ENCODE measurements at regions not wholly inside any gene's neighbourhood (a gene's known extent, or its start where the extent isn't known, plus 50 kb on each side); places are given as distances from the start of the nearest gene placed in this dataset.

- Histone ChIP-seq H3K36me3 (replicated peaks in 1 of 2; ENCODE audit: control insufficient read depth in 1 of 2, insufficient read depth in 2 of 2, low read length in 2 of 2) (no peaks in the 10 kb centered on the region), H3K4me2 (replicated peaks; ENCODE audit: extremely low read depth, low read length, poor library complexity, severe bottlenecking) (no peak overlapping the region), H3K79me2 (ENCODE audit: insufficient read depth, low read length) (no peaks in the 10 kb centered on the region), H4K20me1 (ENCODE audit: insufficient read depth, low read length) (no peaks in the 10 kb centered on the region), H3K9ac (ENCODE audit: insufficient read depth, low read length, poor library complexity, severe bottlenecking) (no peak overlapping the region), H3K27ac (ENCODE audit: low read depth in 1 of 2, low read length in 2 of 2) (no peak overlapping the region), H3K4me3 (replicated peaks in 1 of 3; ENCODE audit: low read depth in 2 of 3, low read length in 3 of 3) (no peak overlapping the region), H3K27me3 (ENCODE audit: control insufficient read depth in 2 of 2, insufficient read depth in 2 of 2, low read length in 2 of 2) (no peaks in the 10 kb centered on the region), H2AFZ (ENCODE audit: insufficient read depth, low read depth, low read length, poor library complexity, severe bottlenecking) (no peak overlapping the region), H3K4me1 (ENCODE audit: control insufficient read depth in 1 of 2, insufficient read depth in 2 of 2, low read length in 2 of 2) (no peaks in the 10 kb centered on the region), H3K9me3 (replicated peaks in 1 of 2; ENCODE audit: control insufficient read depth in 1 of 2, insufficient read depth in 1 of 2, low read length in 2 of 2) (no peaks in the 10 kb centered on the region)
- Mint-ChIP-seq H3K36me3 (no peaks in the 10 kb centered on the region), H3K27ac (no peak overlapping the region), H3K27me3 (ENCODE audit: low read depth in 3 of 3) (peaks cover 0 to 2% (median 0%) of the 10 kb centered on the region in 3 donors), H3K4me3 (no peak overlapping the region), H3K9me3 (peaks cover 0 to 7% (median 4%) of the 10 kb centered on the region in 7 donors), H3K4me1 (no peaks in the 10 kb centered on the region)
- intact Hi-C loops (cut with micrococcal nuclease) = no loop called here
- WGBS (ENCODE audit: insufficient coverage) = 79% methylated on average over 2 of the region's 2 CpGs
- DNase-seq = no peak
- no peak for TF ChIP-seq CTCF (IDR thresholded peaks at IDR 0.05)
Measured at GRCh38 chr21:15653710-15654109, 76.1 kb upstream of the USP25 start.

GRCh38 chr21:15654171-15654570, 75.6 kb upstream of the USP25 start:
- Mint-ChIP-seq H3K27me3 (ENCODE audit: low read depth in 3 of 3) (peaks cover 0 to 2% (median 0%) of the 10 kb centered on the region in 3 donors), H3K9me3 (peaks cover 0 to 7% (median 4%) of the 10 kb centered on the region in 7 donors), H3K4me1 (no peaks in the 10 kb centered on the region), H3K4me3 (no peak overlapping the region), H3K27ac (no peak overlapping the region), H3K36me3 (no peaks in the 10 kb centered on the region)
- 98% methylated on average over 6 of the region's 6 CpGs for WGBS (ENCODE audit: insufficient coverage)
- H3K27ac ChIP-seq (ENCODE audit: low read depth in 1 of 2, low read length in 2 of 2) = no peak overlapping the region
- TF ChIP-seq CTCF (IDR thresholded peaks at IDR 0.05) = no peak
- intact Hi-C loops (cut with micrococcal nuclease) = no loop called here
- no peak for DNase-seq
- no peaks in the 10 kb centered on the region for H3K9me3 ChIP-seq (replicated peaks in 1 of 2; ENCODE audit: control insufficient read depth in 1 of 2, insufficient read depth in 1 of 2, low read length in 2 of 2)
- H3K4me3 ChIP-seq (replicated peaks in 1 of 3; ENCODE audit: low read depth in 2 of 3, low read length in 3 of 3) = no peak overlapping the region
- no peaks in the 10 kb centered on the region for H3K36me3 ChIP-seq (replicated peaks in 1 of 2; ENCODE audit: control insufficient read depth in 1 of 2, insufficient read depth in 2 of 2, low read length in 2 of 2)
- no peaks in the 10 kb centered on the region for H4K20me1 ChIP-seq (ENCODE audit: insufficient read depth, low read length)
- H3K27me3 ChIP-seq (ENCODE audit: control insufficient read depth in 2 of 2, insufficient read depth in 2 of 2, low read length in 2 of 2) = no peaks in the 10 kb centered on the region
- no peak overlapping the region for H3K9ac ChIP-seq (ENCODE audit: insufficient read depth, low read length, poor library complexity, severe bottlenecking)
- H3K79me2 ChIP-seq (ENCODE audit: insufficient read depth, low read length) = no peaks in the 10 kb centered on the region
- H2AFZ ChIP-seq (ENCODE audit: insufficient read depth, low read depth, low read length, poor library complexity, severe bottlenecking) = no peak overlapping the region
- no peaks in the 10 kb centered on the region for H3K4me1 ChIP-seq (ENCODE audit: control insufficient read depth in 1 of 2, insufficient read depth in 2 of 2, low read length in 2 of 2)
- H3K4me2 ChIP-seq (replicated peaks; ENCODE audit: extremely low read depth, low read length, poor library complexity, severe bottlenecking) = no peak overlapping the region

Measured in CD14-positive monocyte (primary cell).